ENCODE measurements at regions not wholly inside any gene's neighbourhood (a gene's known extent, or its start where the extent isn't known, plus 50 kb on each side); places are given as distances from the start of the nearest gene placed in this dataset.

- TF ChIP-seq CTCF (conservative IDR thresholded peaks at IDR 0.05 in 1 of 2, IDR thresholded peaks at IDR 0.05 in 1 of 2; ENCODE audit: extremely low read depth in 1 of 2, insufficient read depth in 1 of 2, low read depth in 1 of 2, low read length in 2 of 2) = no peak
- TF ChIP-seq EZH2 (IDR thresholded peaks at IDR 0.05; ENCODE audit: borderline replicate concordance, low read length) = no peak
Measured at GRCh38 chr16:58820411-58820810, 86.3 kb upstream of the GOT2 start.
